H1 (cell line): ENCODE measurements at regions not wholly inside any gene's neighbourhood (a gene's known extent, or its start where the extent isn't known, plus 50 kb on each side); places are given as distances from the start of the nearest gene placed in this dataset.

ENCODE experiments used
- CTCF ChIA-PET: fragments of 300-600 bp; sonication (Branson Sonifier 250); formaldehyde crosslinking; loops from one replicate; lab custom pipeline; 2021; ENCODE audit not compliant: partially characterized antibody; lab: Charles Lee
- POLR2A ChIA-PET: fragments of 300-600 bp; sonication (Branson Sonifier 250); formaldehyde crosslinking; loops from one replicate; lab custom pipeline; 2021; ENCODE audit warnings: inconsistent platforms; ENCODE audit not compliant: partially characterized antibody; lab: Charles Lee
- DNase-seq, 2 experiments: peaks; one replicate each; pipeline versions ENCODE4 v3.0.0 to v3.0.0-alpha.2; 2010 to 2022; ENCODE audit warnings: low spot score in 2 of 2, low read depth in 1 of 2, mixed read lengths in 1 of 2
- FAIRE-seq: peaks from 2 replicates; lab custom pipeline; 2011; peaks lifted over from hg19 to GRCh38; lab: Jason Lieb, UNC
- H2AFZ ChIP-seq: 2 replicates; pipeline ENCODE4 v1.8.1; 2012; ENCODE audit warnings: low read length, inconsistent platforms
- H2AK5ac ChIP-seq: 2 replicates; pipeline ENCODE4 v1.6.1; 2013; ENCODE audit warnings: low read depth, low read length
- H2BK120ac ChIP-seq: replicated peaks from 2 replicates; pipeline ENCODE3; 2013; ENCODE audit warnings: low read depth, low read length, inconsistent platforms
- H2BK12ac ChIP-seq: 2 replicates; pipeline ENCODE4 v1.6.1; 2013; ENCODE audit warnings: low read depth, low read length
- H2BK15ac ChIP-seq: 2 replicates; pipeline ENCODE4 v1.6.1; 2013; ENCODE audit warnings: low read length
- H2BK20ac ChIP-seq: 2 replicates; pipeline ENCODE4 v1.6.1; 2013; ENCODE audit warnings: low read length
- H2BK5ac ChIP-seq: 2 replicates; pipeline ENCODE4 v1.6.1; 2013; ENCODE audit warnings: low read depth, low read length
- H3K14ac ChIP-seq: 2 replicates; pipeline ENCODE4 v1.6.1; 2013; ENCODE audit warnings: inconsistent platforms; ENCODE audit not compliant: insufficient read length
- H3K18ac ChIP-seq: 2 replicates; pipeline ENCODE4 v1.6.1; 2013; ENCODE audit warnings: low read length; ENCODE audit errors: extremely low read depth
- H3K23ac ChIP-seq: 2 replicates; pipeline ENCODE4 v1.6.1; 2013; ENCODE audit warnings: inconsistent platforms; ENCODE audit not compliant: insufficient read length
- H3K23me2 ChIP-seq: 2 replicates; pipeline ENCODE4 v1.6.1; 2013; ENCODE audit warnings: low read depth, low read length
- H3K27ac ChIP-seq: 2 replicates; pipeline ENCODE4 v1.6.1; 2011; ENCODE audit warnings: low read depth, low read length, inconsistent platforms
- H3K27me3 ChIP-seq, 4 experiments: replicated peaks in 1 of 4; 1 replicate in 1 of 4; 2 replicates in 3 of 4; pipeline versions ENCODE4 v1.6.1 to v1.8.1; 2011 to 2013; ENCODE audit warnings: low read length in 3 of 4, mild to moderate bottlenecking in 3 of 4, inconsistent platforms in 2 of 4, mixed read lengths in 2 of 4, moderate library complexity in 1 of 4; ENCODE audit not compliant: control insufficient read depth in 3 of 4, insufficient read depth in 3 of 4; ENCODE audit errors: extremely low read depth in 1 of 4
- H3K36me3 ChIP-seq, 4 experiments: 2 replicates each; pipeline versions ENCODE4 v1.6.1 to v1.8.1; 2011 to 2013; ENCODE audit warnings: mild to moderate bottlenecking in 4 of 4, low read length in 3 of 4, moderate library complexity in 2 of 4, control low read depth in 1 of 4, inconsistent platforms in 1 of 4; ENCODE audit not compliant: insufficient read depth in 4 of 4, control insufficient read depth in 2 of 4
- H3K4ac ChIP-seq: replicated peaks from 2 replicates; pipeline ENCODE3; 2013; ENCODE audit warnings: low read length, low read depth, mixed read lengths, inconsistent platforms; ENCODE audit not compliant: insufficient read length
- H3K4me1 ChIP-seq, 4 experiments: replicated peaks in 1 of 4; 1 replicate in 1 of 4; 2 replicates in 3 of 4; pipeline versions ENCODE4 v1.6.1 to v1.8.1; 2011 to 2013; ENCODE audit warnings: low read length in 3 of 4, inconsistent platforms in 2 of 4, mixed read lengths in 1 of 4; ENCODE audit not compliant: insufficient read depth in 4 of 4, control insufficient read depth in 3 of 4
- H3K4me2 ChIP-seq, 2 experiments: 2 replicates each; pipeline versions ENCODE4 v1.6.1 to v1.8.1; 2011 to 2013; ENCODE audit warnings: low read depth in 2 of 2, low read length in 2 of 2, control low read depth in 1 of 2, inconsistent platforms in 1 of 2, mild to moderate bottlenecking in 1 of 2; ENCODE audit not compliant: insufficient read depth in 1 of 2
- H3K4me3 ChIP-seq, 4 experiments: fragments of 200-600, 300-600 bp in 1 of 4; sonication (generic), shearing (Covaris generic), sonication (Bioruptor Twin) in 1 of 4; 2 replicates each; pipeline versions ENCODE4 v1.5.1 to v1.8.1; 2011 to 2016; ENCODE audit warnings: low read length in 4 of 4, low read depth in 3 of 4, control low read depth in 2 of 4, inconsistent platforms in 2 of 4, mild to moderate bottlenecking in 2 of 4, mixed read lengths in 1 of 4, moderate library complexity in 1 of 4; ENCODE audit not compliant: insufficient read depth in 2 of 4; ENCODE audit errors: extremely low read depth in 1 of 4
- H3K56ac ChIP-seq: replicated peaks from 2 replicates; pipeline ENCODE3; 2013; ENCODE audit warnings: low read depth, mild to moderate bottlenecking, mixed read lengths, low read length, inconsistent platforms; ENCODE audit not compliant: insufficient read length
- H3K79me1 ChIP-seq: 2 replicates; pipeline ENCODE4 v1.6.1; 2013; ENCODE audit warnings: low read depth, low read length, control low read depth
- H3K79me2 ChIP-seq, 2 experiments: 2 replicates each; pipeline versions ENCODE4 v1.6.1 to v1.8.1; 2012 to 2013; ENCODE audit warnings: low read length in 2 of 2, mild to moderate bottlenecking in 2 of 2, inconsistent platforms in 1 of 2; ENCODE audit not compliant: insufficient read depth in 2 of 2, control insufficient read depth in 1 of 2
- H3K9ac ChIP-seq, 4 experiments: replicated peaks in 1 of 4; 1 replicate in 1 of 4; 2 replicates in 3 of 4; pipeline versions ENCODE4 v1.6.1 to v1.8.1; 2011 to 2013; ENCODE audit warnings: low read depth in 3 of 4, low read length in 3 of 4, control low read depth in 2 of 4, mild to moderate bottlenecking in 2 of 4, moderate library complexity in 2 of 4, inconsistent platforms in 1 of 4; ENCODE audit errors: extremely low read depth in 1 of 4
- H3K9me3 ChIP-seq, 2 experiments: 2 replicates each; pipeline versions ENCODE4 v1.6.1 to v1.8.1; 2012 to 2013; ENCODE audit warnings: mild to moderate bottlenecking in 2 of 2, moderate library complexity in 2 of 2, control low read depth in 1 of 2, inconsistent platforms in 1 of 2, low read depth in 1 of 2, low read length in 1 of 2, mixed read lengths in 1 of 2; ENCODE audit not compliant: insufficient read depth in 2 of 2
- H4K20me1 ChIP-seq, 2 experiments: replicated peaks in 1 of 2; 2 replicates each; pipeline versions ENCODE3 to v1.8.1; 2011 to 2013; ENCODE audit warnings: inconsistent platforms in 2 of 2, low read length in 2 of 2, mild to moderate bottlenecking in 1 of 2; ENCODE audit not compliant: insufficient read depth in 2 of 2, control insufficient read depth in 1 of 2
- H4K5ac ChIP-seq: 2 replicates; pipeline ENCODE4 v1.6.1; 2013; ENCODE audit warnings: low read length, low read depth, mixed read lengths, inconsistent platforms; ENCODE audit not compliant: insufficient read length
- H4K8ac ChIP-seq: 2 replicates; pipeline ENCODE4 v1.8.0; 2013; ENCODE audit warnings: mild to moderate bottlenecking, moderate library complexity, low read length, inconsistent platforms; ENCODE audit not compliant: insufficient read depth; ENCODE audit errors: extremely low read depth
- H4K91ac ChIP-seq: replicated peaks from 2 replicates; pipeline ENCODE3; 2013; ENCODE audit warnings: low read length, mixed read lengths, inconsistent platforms; ENCODE audit not compliant: insufficient read length
- ASH2L ChIP-seq: fragments of 200-600, 300-600 bp; sonication (generic); IDR thresholded peaks from one replicate; pipeline ENCODE4 v1.7.1; 2017; ENCODE audit warnings: low read length
- EZH2 ChIP-seq: fragments of 200-600 bp; sonication (generic); IDR thresholded peaks from 2 replicates; pipeline ENCODE4 v1.7.1; 2012; ENCODE audit warnings: low read depth, mild to moderate bottlenecking, moderate library complexity, low read length, inconsistent platforms; ENCODE audit not compliant: severe bottlenecking
- KDM4A ChIP-seq: IDR thresholded peaks from one replicate; pipeline ENCODE4 v1.7.1; 2012; ENCODE audit warnings: low read depth, mild to moderate bottlenecking, moderate library complexity, low read length, inconsistent platforms; ENCODE audit not compliant: severe bottlenecking
- NRF1 ChIP-seq: IDR thresholded peaks from 2 replicates; pipeline ENCODE4 v1.6.1; 2011; ENCODE audit warnings: mild to moderate bottlenecking, low read depth, low read length, improper control_type of control experiment
- POLR2A ChIP-seq, 2 experiments: IDR thresholded peaks; 1 replicate in 1 of 2; 2 replicates in 1 of 2; pipeline ENCODE4 v1.6.1; 2011; ENCODE audit warnings: low read depth in 2 of 2, low read length in 2 of 2, mild to moderate bottlenecking in 2 of 2; ENCODE audit errors: control extremely low read depth in 1 of 2
- POLR2AphosphoS5 ChIP-seq: IDR thresholded peaks from 2 replicates; pipeline ENCODE4 v1.6.1; 2011; ENCODE audit warnings: low read depth, low read length
- RFX5 ChIP-seq: IDR thresholded peaks from 2 replicates; pipeline ENCODE4 v1.6.1; 2011; ENCODE audit warnings: low read depth, low read length, improper control_type of control experiment, borderline replicate concordance
- RNF2 ChIP-seq: fragments of 200-900, 300-1000 bp; sonication (generic); IDR thresholded peaks from 2 replicates; pipeline ENCODE4 v1.7.1; 2016; ENCODE audit warnings: borderline replicate concordance, low read depth, mild to moderate bottlenecking, antibody characterized with exemption, low read length; ENCODE audit not compliant: poor library complexity, severe bottlenecking; ENCODE audit errors: missing control alignments
- SIRT6 ChIP-seq: IDR thresholded peaks from one replicate; pipeline ENCODE4 v1.7.1; 2012; ENCODE audit warnings: low read length, inconsistent platforms
- SIX5 ChIP-seq: IDR thresholded peaks from 2 replicates; pipeline ENCODE4 v1.6.1; 2011; ENCODE audit warnings: mild to moderate bottlenecking, low read depth, low read length
- TAF1 ChIP-seq: IDR thresholded peaks from 2 replicates; pipeline ENCODE4 v1.6.1; 2011; ENCODE audit warnings: mild to moderate bottlenecking, low read depth, low read length
- YY1 ChIP-seq: IDR thresholded peaks from 2 replicates; pipeline ENCODE4 v1.6.1; 2011; ENCODE audit warnings: low read depth, mild to moderate bottlenecking, low read length
- WGBS, 2 experiments: shearing (Covaris generic) in 1 of 2; methylation state at CpG; one replicate each; pipeline versions ENCODE4 v1.1.6 to v1.1.7; 2013 to 2015; ENCODE audit warnings: low lambda C conversion rate in 2 of 2, mixed read lengths in 2 of 2, inconsistent platforms in 1 of 2, low coverage in 1 of 2, missing lambda C conversion rate in 1 of 2; ENCODE audit not compliant: insufficient replicate concordance in 2 of 2, insufficient coverage in 1 of 2, insufficient read length in 1 of 2; ENCODE audit errors: extremely low coverage in 1 of 2, missing lambda C conversion rate in 1 of 2; 5-methylcytosine and 5-hydroxymethylcytosine counted together
- TF ChIP-seq, protein P1 (sequence below): IDR thresholded peaks from 2 replicates; pipeline ENCODE4 v1.6.1; 2012; ENCODE audit warnings: inconsistent platforms
- TF ChIP-seq, protein P2 (sequence below): IDR thresholded peaks from 2 replicates; pipeline ENCODE4 v1.6.1; 2012; ENCODE audit warnings: low read length, inconsistent platforms

DNA sequence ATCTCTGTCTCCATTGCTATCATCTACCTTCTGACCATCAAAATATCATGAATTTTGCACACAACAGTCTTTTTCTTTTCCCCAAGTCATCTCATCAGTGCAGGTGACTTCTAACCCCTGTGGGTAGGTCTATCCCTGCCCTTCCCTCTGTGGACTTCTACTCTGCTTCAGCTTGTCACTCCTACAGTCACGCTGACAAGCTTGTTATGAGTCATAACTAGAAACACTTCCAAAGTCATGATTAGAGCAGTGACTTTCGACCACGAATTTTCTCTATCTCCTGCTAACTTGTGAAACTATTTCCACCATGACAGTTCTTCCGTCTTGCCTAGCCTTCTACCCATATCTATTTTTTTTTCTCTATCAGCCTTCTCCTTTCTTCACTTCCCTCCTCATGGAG, 343.7 kb upstream of the ARGLU1 start:
- FAIRE-seq: no peak
- H2BK15ac ChIP-seq: no peak overlapping the region
- TF ChIP-seq KDM4A: no peak
- TF ChIP-seq ASH2L: no peak
- no peak for TF ChIP-seq YY1
- TF ChIP-seq TAF1: no peak
- no peak for TF ChIP-seq NRF1
- no peak for TF ChIP-seq POLR2A (IDR thresholded peaks at IDR 0.05; ENCODE audit: control extremely low read depth in 1 of 2, low read depth in 2 of 2, low read length in 2 of 2)
- TF ChIP-seq EZH2: no peak
- TF ChIP-seq RFX5: no peak
- TF ChIP-seq, protein P1, sequence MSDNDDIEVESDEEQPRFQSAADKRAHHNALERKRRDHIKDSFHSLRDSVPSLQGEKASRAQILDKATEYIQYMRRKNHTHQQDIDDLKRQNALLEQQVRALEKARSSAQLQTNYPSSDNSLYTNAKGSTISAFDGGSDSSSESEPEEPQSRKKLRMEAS: no peak
- no peak for TF ChIP-seq SIX5
- TF ChIP-seq SIRT6: no peak
- TF ChIP-seq RNF2: no peak
- TF ChIP-seq, protein P2, sequence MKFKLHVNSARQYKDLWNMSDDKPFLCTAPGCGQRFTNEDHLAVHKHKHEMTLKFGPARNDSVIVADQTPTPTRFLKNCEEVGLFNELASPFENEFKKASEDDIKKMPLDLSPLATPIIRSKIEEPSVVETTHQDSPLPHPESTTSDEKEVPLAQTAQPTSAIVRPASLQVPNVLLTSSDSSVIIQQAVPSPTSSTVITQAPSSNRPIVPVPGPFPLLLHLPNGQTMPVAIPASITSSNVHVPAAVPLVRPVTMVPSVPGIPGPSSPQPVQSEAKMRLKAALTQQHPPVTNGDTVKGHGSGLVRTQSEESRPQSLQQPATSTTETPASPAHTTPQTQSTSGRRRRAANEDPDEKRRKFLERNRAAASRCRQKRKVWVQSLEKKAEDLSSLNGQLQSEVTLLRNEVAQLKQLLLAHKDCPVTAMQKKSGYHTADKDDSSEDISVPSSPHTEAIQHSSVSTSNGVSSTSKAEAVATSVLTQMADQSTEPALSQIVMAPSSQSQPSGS: no peak
- no peak for TF ChIP-seq POLR2AphosphoS5

More for the DNA sequence above, 343.7 kb upstream of the ARGLU1 start:
- Histone ChIP-seq H2AK5ac (no peak overlapping the region), H2BK20ac (0 out of 2 replicates have a peak overlapping the region, but pooled peaks have one; percentile 68), H3K79me2 (no peaks in the 10 kb centered on the region), H4K20me1 (no peaks in the 10 kb centered on the region), H3K79me1 (no peaks in the 10 kb centered on the region), H3K4me1 (peaks cover 2 to 13% (median 7%) of the 10 kb centered on the region in 4 experiments; a peak in 6 of 7 replicates), H2BK120ac (no peak overlapping the region), H3K4me3 (no peak overlapping the region), H2BK12ac (no peak overlapping the region), H2BK5ac (no peak overlapping the region), H3K4ac (no peak overlapping the region), H3K27ac (no peak overlapping the region), H4K91ac (no peak overlapping the region), H3K23ac (no peak overlapping the region), H3K36me3 (no peaks in the 10 kb centered on the region), H3K27me3 (no peaks in the 10 kb centered on the region; a peak in 1 of 7 replicates), H4K8ac (no peak overlapping the region), H2AFZ (no peak overlapping the region), H4K5ac (no peak overlapping the region), H3K14ac (no peak overlapping the region), H3K23me2 (no peaks in the 10 kb centered on the region), H3K56ac (no peak overlapping the region), H3K18ac (no peak overlapping the region), H3K9ac (no peak overlapping the region), H3K4me2 (no peak overlapping the region), H3K9me3 (no peaks in the 10 kb centered on the region)
- ChIA-PET POLR2A (no interaction called here), CTCF (interaction anchor here (0.9 to 1.4 kb wide), 3 partner anchors 12 to 31 kb away, joined by 3 to 4 read pairs (median 3); no protein-coding TSS in a partner anchor)
- DNase-seq: no peak
- WGBS, 2 experiments: 95% methylated on average over 4 of the region's 4 CpGs; no CpG with 5 or more reads in 1 of the 2 experiments
